DOHH2 (cell line): ENCODE measurements at regions not wholly inside any gene's neighbourhood (a gene's known extent, or its start where the extent isn't known, plus 50 kb on each side); places are given as distances from the start of the nearest gene placed in this dataset.

ENCODE experiments used
- H3F3A ChIP-seq: fragments of 200-600 bp; sonication (generic), shearing (Covaris generic); 2 replicates; pipeline ENCODE4 v1.6.0; 2016; ENCODE audit warnings: antibody characterized with exemption, mild to moderate bottlenecking; ENCODE audit not compliant: control insufficient read depth, insufficient read depth
- H3K27ac ChIP-seq: fragments of 200-600 bp; sonication (generic); 2 replicates; pipeline ENCODE4 v1.5.1; 2014; ENCODE audit warnings: low read depth, mild to moderate bottlenecking, low read length, moderate library complexity
- H3K27me3 ChIP-seq: fragments of 200-600 bp; sonication (generic); 2 replicates; pipeline ENCODE4 v1.6.1; 2014; ENCODE audit warnings: mild to moderate bottlenecking, low read length, mixed read lengths; ENCODE audit not compliant: control insufficient read depth
- H3K36me3 ChIP-seq: fragments of 200-600 bp; sonication (generic); 2 replicates; pipeline ENCODE4 v1.6.1; 2014; ENCODE audit warnings: mild to moderate bottlenecking, low read length, moderate library complexity, mixed read lengths; ENCODE audit not compliant: control insufficient read depth
- H3K4me1 ChIP-seq: fragments of 200-600 bp; sonication (generic); 2 replicates; pipeline ENCODE4 v1.6.1; 2014; ENCODE audit warnings: mild to moderate bottlenecking, low read length, mixed read lengths; ENCODE audit not compliant: control insufficient read depth
- H3K4me2 ChIP-seq: fragments of 200-600 bp; sonication (generic); 2 replicates; pipeline ENCODE4 v1.6.0; 2014; ENCODE audit warnings: mild to moderate bottlenecking, low read length, moderate library complexity
- H3K4me3 ChIP-seq: fragments of 200-600 bp; sonication (generic); 2 replicates; pipeline ENCODE4 v1.5.1; 2014; ENCODE audit warnings: mild to moderate bottlenecking, low read length, mixed read lengths
- H3K79me2 ChIP-seq: fragments of 200-600 bp; sonication (generic); 2 replicates; pipeline ENCODE4 v1.6.1; 2014; ENCODE audit warnings: mild to moderate bottlenecking, low read length, mixed read lengths; ENCODE audit not compliant: control insufficient read depth
- H3K9me2 ChIP-seq: fragments of 200-600 bp; sonication (generic); replicated peaks from 2 replicates; pipeline ENCODE4 v1.6.1; 2014; ENCODE audit warnings: mild to moderate bottlenecking, low read length, mixed read lengths; ENCODE audit not compliant: control insufficient read depth
- H3K9me3 ChIP-seq: fragments of 200-600 bp; sonication (generic); 2 replicates; pipeline ENCODE4 v1.6.1; 2014; ENCODE audit warnings: antibody characterized with exemption, low read length, mixed read lengths; ENCODE audit not compliant: control insufficient read depth, insufficient read depth
- H4K20me1 ChIP-seq: fragments of 200-600 bp; sonication (generic); 2 replicates; pipeline ENCODE4 v1.6.0; 2014; ENCODE audit warnings: low read depth, mild to moderate bottlenecking, antibody characterized with exemption, low read length, moderate library complexity; ENCODE audit not compliant: control insufficient read depth, insufficient read depth
- EZH2phosphoT487 ChIP-seq: fragments of 200-600 bp; sonication (generic); IDR thresholded peaks from 2 replicates; pipeline ENCODE4 v1.6.1; 2017; ENCODE audit warnings: borderline replicate concordance, mild to moderate bottlenecking, antibody characterized with exemption, low read length, moderate library complexity, mixed read lengths
- TF ChIP-seq, protein P1 (sequence below): fragments of 200-600 bp; sonication (generic); IDR thresholded peaks from one replicate; pipeline ENCODE4 v1.5.1; 2014; ENCODE audit warnings: antibody characterized with exemption, mild to moderate bottlenecking, low read depth, low read length; ENCODE audit not compliant: poor library complexity, severe bottlenecking

DNA sequence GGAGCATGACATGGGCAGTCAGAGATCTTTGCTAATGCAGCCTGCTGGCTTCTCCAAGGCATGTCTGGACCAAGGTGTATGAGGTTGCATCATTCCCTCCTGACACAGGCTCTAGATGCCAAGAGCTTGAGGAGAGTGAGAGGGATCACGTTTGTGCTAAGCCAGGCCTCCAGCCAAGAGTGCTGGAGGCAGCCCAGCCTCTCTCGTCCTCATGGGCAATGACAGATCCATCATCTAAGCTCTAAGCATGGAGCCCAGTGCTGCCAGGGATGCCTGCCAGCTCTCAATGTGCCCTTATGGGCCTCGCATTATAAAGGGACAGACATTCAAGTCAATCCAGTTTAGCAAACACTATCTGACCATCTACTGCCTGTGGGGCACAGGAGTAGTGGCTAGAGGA is 136.3 kb upstream of the VSTM2B start:
- H3K4me1 ChIP-seq = no peaks in the 10 kb centered on the region
- no peak overlapping the region for H3K4me2 ChIP-seq
- TF ChIP-seq EZH2phosphoT487 = no peak
- TF ChIP-seq, protein P1, sequence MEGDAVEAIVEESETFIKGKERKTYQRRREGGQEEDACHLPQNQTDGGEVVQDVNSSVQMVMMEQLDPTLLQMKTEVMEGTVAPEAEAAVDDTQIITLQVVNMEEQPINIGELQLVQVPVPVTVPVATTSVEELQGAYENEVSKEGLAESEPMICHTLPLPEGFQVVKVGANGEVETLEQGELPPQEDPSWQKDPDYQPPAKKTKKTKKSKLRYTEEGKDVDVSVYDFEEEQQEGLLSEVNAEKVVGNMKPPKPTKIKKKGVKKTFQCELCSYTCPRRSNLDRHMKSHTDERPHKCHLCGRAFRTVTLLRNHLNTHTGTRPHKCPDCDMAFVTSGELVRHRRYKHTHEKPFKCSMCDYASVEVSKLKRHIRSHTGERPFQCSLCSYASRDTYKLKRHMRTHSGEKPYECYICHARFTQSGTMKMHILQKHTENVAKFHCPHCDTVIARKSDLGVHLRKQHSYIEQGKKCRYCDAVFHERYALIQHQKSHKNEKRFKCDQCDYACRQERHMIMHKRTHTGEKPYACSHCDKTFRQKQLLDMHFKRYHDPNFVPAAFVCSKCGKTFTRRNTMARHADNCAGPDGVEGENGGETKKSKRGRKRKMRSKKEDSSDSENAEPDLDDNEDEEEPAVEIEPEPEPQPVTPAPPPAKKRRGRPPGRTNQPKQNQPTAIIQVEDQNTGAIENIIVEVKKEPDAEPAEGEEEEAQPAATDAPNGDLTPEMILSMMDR = no peak
- no peaks in the 10 kb centered on the region for H3K27me3 ChIP-seq
- peaks cover 2% of the 10 kb centered on the region; the same call in 1 of the 2 replicates for H3K9me3 ChIP-seq
- no peaks in the 10 kb centered on the region for H3K79me2 ChIP-seq
- H3F3A ChIP-seq = no peaks in the 10 kb centered on the region
- H3K4me3 ChIP-seq = no peak overlapping the region
- H3K27ac ChIP-seq = no peak overlapping the region
- no peaks in the 10 kb centered on the region for H4K20me1 ChIP-seq
- no peaks in the 10 kb centered on the region for H3K36me3 ChIP-seq
- H3K9me2 ChIP-seq = no peaks in the 10 kb centered on the region

DNA sequence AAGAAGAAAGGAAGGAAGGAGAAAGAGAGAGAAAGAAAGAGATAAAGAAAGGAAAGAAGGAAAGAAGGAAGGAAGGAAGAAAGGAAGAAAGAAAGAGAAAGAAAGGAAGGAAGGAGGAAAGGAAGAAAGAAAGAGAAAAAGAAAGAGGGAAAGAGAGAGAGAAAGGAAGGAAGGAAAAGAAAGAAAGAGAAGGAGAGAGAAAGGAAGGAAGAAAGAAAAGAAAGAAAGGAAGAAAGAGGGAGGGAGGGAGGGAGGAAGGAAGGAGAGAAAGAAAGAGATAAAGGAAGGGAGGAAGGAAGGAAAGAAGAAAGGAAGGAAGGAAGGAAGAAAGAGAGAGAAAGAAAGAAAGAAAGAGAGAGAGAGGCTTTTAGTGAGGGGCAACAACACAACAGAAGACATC is 135.1 kb upstream of the VSTM2B start:
- Histone ChIP-seq H3K27me3 (no peaks in the 10 kb centered on the region), H3K79me2 (no peaks in the 10 kb centered on the region), H3K4me2 (no peak overlapping the region), H3K4me1 (no peaks in the 10 kb centered on the region), H3K9me2 (no peaks in the 10 kb centered on the region), H3K27ac (no peak overlapping the region), H4K20me1 (no peaks in the 10 kb centered on the region), H3K36me3 (no peaks in the 10 kb centered on the region), H3K9me3 (peaks cover 2% of the 10 kb centered on the region; the same call in 1 of the 2 replicates), H3K4me3 (no peak overlapping the region), H3F3A (no peaks in the 10 kb centered on the region)
- no peak for TF ChIP-seq EZH2phosphoT487
- TF ChIP-seq, protein P1 = no peak

GRCh38 chr19:29393915-29394460 is 131.8 kb upstream of the VSTM2B start:
- Histone ChIP-seq H3K36me3 (no peaks in the 10 kb centered on the region), H3K4me3 (no peak overlapping the region), H3K27me3 (no peaks in the 10 kb centered on the region), H3K79me2 (no peaks in the 10 kb centered on the region), H3K9me3 (peaks cover 2% of the 10 kb centered on the region; the same call in 1 of the 2 replicates), H3K4me1 (no peaks in the 10 kb centered on the region), H3K27ac (no peak overlapping the region), H4K20me1 (no peaks in the 10 kb centered on the region), H3F3A (no peaks in the 10 kb centered on the region), H3K4me2 (no peak overlapping the region), H3K9me2 (no peaks in the 10 kb centered on the region)
- TF ChIP-seq, protein P1 = peak; percentile 12
- no peak for TF ChIP-seq EZH2phosphoT487
